ENCODE measurements at regions not wholly inside any gene's neighbourhood (a gene's known extent, or its start where the extent isn't known, plus 50 kb on each side); places are given as distances from the start of the nearest gene placed in this dataset.

DNA sequence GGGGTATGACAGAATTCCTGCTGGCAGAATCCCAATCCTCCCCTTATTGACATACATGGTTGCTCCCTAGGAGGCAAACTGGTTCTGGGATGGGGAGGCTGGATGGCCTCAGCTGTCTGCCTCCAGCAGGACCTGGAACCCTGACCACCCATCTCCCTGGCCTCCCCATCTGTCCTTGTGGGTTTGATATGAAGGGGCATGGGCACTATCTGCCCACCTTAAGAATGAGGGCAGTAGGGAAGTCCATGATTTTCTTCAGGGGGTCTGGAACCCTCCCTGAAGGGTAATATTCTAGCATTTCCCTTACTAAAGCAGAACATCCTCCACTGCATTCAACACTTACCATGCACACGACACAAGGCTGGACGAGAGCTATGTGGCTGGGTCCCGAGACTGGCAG, 113.6 kb downstream of the VAPA start:
- Histone ChIP-seq H3K4me3 (no peak overlapping the region), H3K36me3 (no peaks in the 10 kb centered on the region), H3K9me3 (no peaks in the 10 kb centered on the region), H3K27ac (no peak overlapping the region), H3K27me3 (no peaks in the 10 kb centered on the region), H3K4me1 (no peaks in the 10 kb centered on the region), H3K9ac (ENCODE audit: low read depth in 2 of 2, low read length in 2 of 2) (no peak overlapping the region)
- no peak for DNase-seq
- intact Hi-C loops (cut with DNase I), result no loop called here
- TF ChIP-seq, protein P1, sequence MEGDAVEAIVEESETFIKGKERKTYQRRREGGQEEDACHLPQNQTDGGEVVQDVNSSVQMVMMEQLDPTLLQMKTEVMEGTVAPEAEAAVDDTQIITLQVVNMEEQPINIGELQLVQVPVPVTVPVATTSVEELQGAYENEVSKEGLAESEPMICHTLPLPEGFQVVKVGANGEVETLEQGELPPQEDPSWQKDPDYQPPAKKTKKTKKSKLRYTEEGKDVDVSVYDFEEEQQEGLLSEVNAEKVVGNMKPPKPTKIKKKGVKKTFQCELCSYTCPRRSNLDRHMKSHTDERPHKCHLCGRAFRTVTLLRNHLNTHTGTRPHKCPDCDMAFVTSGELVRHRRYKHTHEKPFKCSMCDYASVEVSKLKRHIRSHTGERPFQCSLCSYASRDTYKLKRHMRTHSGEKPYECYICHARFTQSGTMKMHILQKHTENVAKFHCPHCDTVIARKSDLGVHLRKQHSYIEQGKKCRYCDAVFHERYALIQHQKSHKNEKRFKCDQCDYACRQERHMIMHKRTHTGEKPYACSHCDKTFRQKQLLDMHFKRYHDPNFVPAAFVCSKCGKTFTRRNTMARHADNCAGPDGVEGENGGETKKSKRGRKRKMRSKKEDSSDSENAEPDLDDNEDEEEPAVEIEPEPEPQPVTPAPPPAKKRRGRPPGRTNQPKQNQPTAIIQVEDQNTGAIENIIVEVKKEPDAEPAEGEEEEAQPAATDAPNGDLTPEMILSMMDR (IDR thresholded peaks at IDR 0.05), result no peak

DNA sequence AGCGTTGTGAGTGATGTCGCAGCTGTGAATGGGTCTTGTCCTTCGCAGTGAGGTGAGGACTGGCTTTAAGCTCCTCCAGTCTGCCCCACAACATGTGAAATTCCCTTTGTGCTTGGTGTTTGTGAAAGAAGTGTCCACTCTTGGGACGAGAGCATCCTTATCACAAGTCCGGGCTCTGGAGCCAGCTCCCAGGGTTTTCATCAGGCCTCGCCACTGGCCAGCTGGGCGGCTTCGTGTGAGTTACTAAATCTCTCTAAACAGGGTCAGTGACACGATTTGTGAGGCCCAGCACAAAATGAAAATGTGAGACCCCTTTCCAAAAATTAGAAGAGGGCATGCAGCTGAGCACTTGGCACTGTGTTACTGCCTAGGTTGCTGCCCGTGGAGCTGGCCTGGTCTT, 115.9 kb downstream of the VAPA start:
- intact Hi-C loops (cut with DNase I), result no loop called here
- Histone ChIP-seq H3K4me1 (no peaks in the 10 kb centered on the region), H3K4me3 (no peak overlapping the region), H3K36me3 (no peaks in the 10 kb centered on the region), H3K9me3 (no peaks in the 10 kb centered on the region), H3K27me3 (no peaks in the 10 kb centered on the region), H3K9ac (ENCODE audit: low read depth in 2 of 2, low read length in 2 of 2) (no peak overlapping the region), H3K27ac (no peak overlapping the region)
- TF ChIP-seq, protein P1 (IDR thresholded peaks at IDR 0.05), result no peak
- no peak for DNase-seq

DNA sequence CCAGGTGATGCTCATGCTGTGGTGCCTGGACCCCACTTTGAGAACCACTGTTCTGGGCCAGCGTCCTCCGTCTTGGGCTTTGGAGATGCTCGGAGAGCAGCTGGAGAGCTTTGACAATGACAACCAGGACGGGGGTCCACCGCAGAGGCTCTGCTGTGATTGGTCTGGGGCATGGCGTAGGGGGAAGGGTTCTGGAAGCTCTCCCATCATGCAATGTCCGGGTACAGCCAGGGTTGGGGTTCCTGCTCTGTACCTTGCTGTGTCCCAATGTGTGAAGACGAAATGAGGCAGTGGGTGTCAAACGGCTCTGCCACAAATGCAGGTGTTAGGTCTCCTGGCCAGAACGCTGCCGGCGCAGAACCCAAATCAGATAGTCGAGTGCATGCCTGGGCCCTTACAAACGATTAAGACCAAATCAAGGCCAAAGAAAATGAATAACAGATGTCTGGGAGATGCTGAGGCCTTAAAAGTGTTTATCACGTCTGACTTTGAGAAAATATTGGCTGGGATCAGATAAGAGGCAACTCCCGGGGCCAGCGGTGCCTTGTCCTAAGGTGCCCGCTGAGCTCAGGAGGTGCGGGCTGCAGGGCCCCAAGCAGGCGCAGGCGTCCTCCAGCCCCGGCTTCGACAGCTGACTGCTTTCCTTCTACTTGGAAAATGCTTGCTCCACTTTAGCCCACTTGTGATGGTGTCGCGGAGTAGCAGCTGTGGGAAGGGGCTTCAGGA, 117.2 kb downstream of the VAPA start:
- intact Hi-C loops (cut with DNase I), result no loop called here
- Histone ChIP-seq H3K9me3 (no peaks in the 10 kb centered on the region), H3K27ac (no peak overlapping the region), H3K27me3 (no peaks in the 10 kb centered on the region), H3K4me1 (no peaks in the 10 kb centered on the region), H3K9ac (ENCODE audit: low read depth in 2 of 2, low read length in 2 of 2) (no peak overlapping the region), H3K4me3 (no peak overlapping the region), H3K36me3 (no peaks in the 10 kb centered on the region)
- DNase-seq, result no peak
- TF ChIP-seq, protein P1 (IDR thresholded peaks at IDR 0.05), result no peak

DNA sequence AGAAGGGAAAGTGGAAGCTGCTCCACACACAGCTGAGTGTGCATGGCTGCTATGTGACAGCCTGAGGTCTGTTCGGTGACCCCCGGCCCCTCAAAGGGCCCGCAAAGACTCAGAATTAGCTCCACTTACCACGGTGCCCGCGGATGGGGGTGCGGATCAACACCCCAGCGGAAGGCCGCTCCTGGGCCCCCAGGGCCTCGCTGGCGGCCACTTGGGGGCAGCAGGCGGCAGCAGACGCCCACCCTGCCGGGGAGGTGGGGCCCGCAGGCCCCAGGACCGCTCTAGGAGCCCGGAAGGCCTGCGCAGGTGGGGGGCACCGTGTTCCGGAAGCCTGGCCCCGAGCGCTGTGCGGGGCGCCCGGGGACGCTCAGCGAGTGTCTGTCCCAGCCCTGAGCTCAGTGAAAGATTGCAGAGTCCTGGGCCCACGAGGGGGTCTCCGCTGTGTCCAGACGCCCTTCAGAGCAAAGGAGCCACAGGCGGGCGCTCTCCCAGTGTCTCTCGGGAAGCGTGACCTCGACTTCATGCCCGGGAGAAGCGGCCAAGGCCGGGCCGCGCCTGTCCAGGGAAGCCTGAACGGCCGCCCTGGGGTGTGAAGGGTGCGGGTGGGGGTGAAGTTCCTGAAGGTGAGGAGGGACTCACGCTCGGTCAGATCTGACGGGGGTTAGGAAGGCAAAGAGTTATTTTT, 118.7 kb downstream of the VAPA start:
- no peaks in the 10 kb centered on the region for H3K27me3 ChIP-seq
- H3K27ac ChIP-seq, result no peak overlapping the region
- H3K36me3 ChIP-seq, result no peaks in the 10 kb centered on the region
- H3K9ac ChIP-seq (ENCODE audit: low read depth in 2 of 2, low read length in 2 of 2), result no peak overlapping the region
- H3K4me1 ChIP-seq, result no peaks in the 10 kb centered on the region
- no peak for DNase-seq
- H3K4me3 ChIP-seq, result no peak overlapping the region
- no peaks in the 10 kb centered on the region for H3K9me3 ChIP-seq
- intact Hi-C loops (cut with DNase I), result no loop called here
- TF ChIP-seq, protein P1 (IDR thresholded peaks at IDR 0.05), result no peak

DNA sequence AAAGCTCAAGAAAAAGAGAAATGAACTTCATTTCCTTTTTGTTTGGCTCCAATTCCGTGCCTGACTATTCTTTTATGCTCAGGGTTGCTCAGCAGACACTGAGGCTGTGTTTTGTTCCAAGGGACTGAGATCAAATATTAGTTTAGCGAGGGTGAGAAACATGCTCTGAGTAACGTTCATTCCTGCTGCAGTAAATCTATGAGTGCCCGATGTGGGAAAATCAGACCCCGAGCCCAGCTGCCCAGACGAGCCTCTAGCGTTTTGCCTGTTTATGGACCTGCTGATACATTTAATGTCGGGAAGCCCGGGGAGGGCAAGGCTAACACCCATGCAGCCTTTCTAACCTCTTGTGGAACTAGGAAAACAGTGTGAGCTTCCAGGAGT, 119.2 kb downstream of the VAPA start:
- no peaks in the 10 kb centered on the region for H3K4me1 ChIP-seq
- no peak overlapping the region for H3K4me3 ChIP-seq
- no peak overlapping the region for H3K9ac ChIP-seq (ENCODE audit: low read depth in 2 of 2, low read length in 2 of 2)
- TF ChIP-seq, protein P1 (IDR thresholded peaks at IDR 0.05), result no peak
- no peaks in the 10 kb centered on the region for H3K27me3 ChIP-seq
- no peaks in the 10 kb centered on the region for H3K36me3 ChIP-seq
- no peak for DNase-seq
- no peaks in the 10 kb centered on the region for H3K9me3 ChIP-seq
- H3K27ac ChIP-seq, result no peak overlapping the region
- intact Hi-C loops (cut with DNase I), result no loop called here

Measured in colonic mucosa (tissue), 4 donors.